ENCODE measurements at regions not wholly inside any gene's neighbourhood (a gene's known extent, or its start where the extent isn't known, plus 50 kb on each side); places are given as distances from the start of the nearest gene placed in this dataset.

- TF ChIP-seq EZH2 (IDR thresholded peaks at IDR 0.05; ENCODE audit: borderline replicate concordance, low read length) (no peak), CTCF (IDR thresholded peaks at IDR 0.05; ENCODE audit: low read length) (no peak)
These were observed 65.8 kb upstream of the TMTC2 start for GRCh38 chr12:82620917-82621316.

Data from OCI-LY1 (cell line).